ENCODE measurements at regions not wholly inside any gene's neighbourhood (a gene's known extent, or its start where the extent isn't known, plus 50 kb on each side); places are given as distances from the start of the nearest gene placed in this dataset.

- no peak for FAIRE-seq
These were observed 174.6 kb upstream of the KLF6 start for GRCh38 chr10:3959370-3960325.

DNA sequence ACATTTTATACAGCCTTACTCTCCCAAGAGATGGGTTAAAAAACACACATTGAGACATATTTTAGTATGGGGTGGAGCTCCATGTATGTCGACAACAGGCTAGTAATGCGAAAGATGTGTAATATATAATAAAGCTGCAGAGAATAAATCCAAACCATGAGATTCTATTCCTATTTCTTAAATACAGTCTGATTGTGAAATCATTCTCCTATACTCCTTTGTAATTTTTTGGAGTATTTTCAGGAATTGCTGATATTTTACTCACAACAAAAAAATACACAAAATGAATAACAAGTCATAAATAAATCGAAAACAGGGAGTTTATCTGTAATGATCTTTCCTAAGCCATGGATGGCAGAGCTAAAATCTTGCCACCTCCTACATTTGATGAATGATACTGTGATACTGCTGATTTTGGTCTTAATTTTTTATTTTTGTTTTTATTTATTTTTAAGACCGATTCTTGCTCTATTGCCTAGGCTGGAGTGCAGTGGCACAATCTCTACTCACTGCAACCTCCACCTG, 173.5 kb upstream of the KLF6 start:
- no peaks in the 10 kb centered on the region for H3K9me3 ChIP-seq (ENCODE audit: control insufficient read depth, low read depth, low read length)
- no peaks in the 10 kb centered on the region for H4K20me1 ChIP-seq (ENCODE audit: control insufficient read depth, extremely low read depth, insufficient read depth, low read length)
- dilution Hi-C loops (cut with MboI; ENCODE audit: extremely low pct_ligation_motif_present, low sequenced_read_pairs), result no loop called here
- H3K36me3 ChIP-seq (ENCODE audit: control insufficient read depth in 2 of 2, extremely low read depth in 1 of 2, insufficient read depth in 2 of 2, low read length in 2 of 2), result no peaks in the 10 kb centered on the region
- H3K9me1 ChIP-seq (ENCODE audit: control insufficient read depth, extremely low read depth, insufficient read depth, low read length), result no peaks in the 10 kb centered on the region
- H3K9ac ChIP-seq (ENCODE audit: control insufficient read depth, extremely low read depth, insufficient read depth, low read length), result no peak overlapping the region
- no peak overlapping the region for H3K4me3 ChIP-seq (ENCODE audit: control insufficient read depth in 2 of 3, extremely low read depth in 1 of 3, insufficient read depth in 2 of 3, low read depth in 1 of 3, low read length in 3 of 3)
- FAIRE-seq (no peak), DNase-seq (ENCODE audit: low read depth, low spot score) (no peak)
- peaks cover 4% of the 10 kb centered on the region for H3K4me1 ChIP-seq (ENCODE audit: control insufficient read depth, extremely low read depth, insufficient read depth, low read length)
- no peak overlapping the region for H3K27ac ChIP-seq (ENCODE audit: control insufficient read depth, insufficient read depth, low read length)
- no peaks in the 10 kb centered on the region for H3K27me3 ChIP-seq (ENCODE audit: control insufficient read depth, extremely low read depth, insufficient read depth, low read length)
- no peak overlapping the region for H3K4me2 ChIP-seq (ENCODE audit: control insufficient read depth, extremely low read depth, insufficient read depth, low read depth, low read length)
- no peak overlapping the region for H2AFZ ChIP-seq (ENCODE audit: control insufficient read depth, low read length)
- no peaks in the 10 kb centered on the region for H3K79me2 ChIP-seq (ENCODE audit: control insufficient read depth, insufficient read depth, low read length)
- TF ChIP-seq, protein P1, sequence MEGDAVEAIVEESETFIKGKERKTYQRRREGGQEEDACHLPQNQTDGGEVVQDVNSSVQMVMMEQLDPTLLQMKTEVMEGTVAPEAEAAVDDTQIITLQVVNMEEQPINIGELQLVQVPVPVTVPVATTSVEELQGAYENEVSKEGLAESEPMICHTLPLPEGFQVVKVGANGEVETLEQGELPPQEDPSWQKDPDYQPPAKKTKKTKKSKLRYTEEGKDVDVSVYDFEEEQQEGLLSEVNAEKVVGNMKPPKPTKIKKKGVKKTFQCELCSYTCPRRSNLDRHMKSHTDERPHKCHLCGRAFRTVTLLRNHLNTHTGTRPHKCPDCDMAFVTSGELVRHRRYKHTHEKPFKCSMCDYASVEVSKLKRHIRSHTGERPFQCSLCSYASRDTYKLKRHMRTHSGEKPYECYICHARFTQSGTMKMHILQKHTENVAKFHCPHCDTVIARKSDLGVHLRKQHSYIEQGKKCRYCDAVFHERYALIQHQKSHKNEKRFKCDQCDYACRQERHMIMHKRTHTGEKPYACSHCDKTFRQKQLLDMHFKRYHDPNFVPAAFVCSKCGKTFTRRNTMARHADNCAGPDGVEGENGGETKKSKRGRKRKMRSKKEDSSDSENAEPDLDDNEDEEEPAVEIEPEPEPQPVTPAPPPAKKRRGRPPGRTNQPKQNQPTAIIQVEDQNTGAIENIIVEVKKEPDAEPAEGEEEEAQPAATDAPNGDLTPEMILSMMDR (optimal IDR thresholded peaks at IDR 0.05 in 1 of 3, IDR thresholded peaks at IDR 0.05 in 1 of 3, conservative IDR thresholded peaks at IDR 0.05 in 1 of 3; ENCODE audit: extremely low read depth in 1 of 3, insufficient read depth in 2 of 3, low read length in 3 of 3), result no peak
- no peak for TF ChIP-seq EZH2 (IDR thresholded peaks at IDR 0.05; ENCODE audit: low read length)

More at GRCh38 chr10:3959370-3960325, 174.6 kb upstream of the KLF6 start:
- Histone ChIP-seq H3K4me3 (ENCODE audit: control insufficient read depth in 2 of 3, extremely low read depth in 1 of 3, insufficient read depth in 2 of 3, low read depth in 1 of 3, low read length in 3 of 3) (no peak overlapping the region), H3K27me3 (ENCODE audit: control insufficient read depth, extremely low read depth, insufficient read depth, low read length) (no peaks in the 10 kb centered on the region), H3K4me2 (ENCODE audit: control insufficient read depth, extremely low read depth, insufficient read depth, low read depth, low read length) (no peak overlapping the region), H3K9ac (ENCODE audit: control insufficient read depth, extremely low read depth, insufficient read depth, low read length) (no peak overlapping the region), H3K9me3 (ENCODE audit: control insufficient read depth, low read depth, low read length) (no peaks in the 10 kb centered on the region), H2AFZ (ENCODE audit: control insufficient read depth, low read length) (no peak overlapping the region), H3K27ac (ENCODE audit: control insufficient read depth, insufficient read depth, low read length) (no peak overlapping the region), H3K9me1 (ENCODE audit: control insufficient read depth, extremely low read depth, insufficient read depth, low read length) (no peaks in the 10 kb centered on the region), H3K4me1 (ENCODE audit: control insufficient read depth, extremely low read depth, insufficient read depth, low read length) (peaks cover 6% of the 10 kb centered on the region), H3K79me2 (ENCODE audit: control insufficient read depth, insufficient read depth, low read length) (no peaks in the 10 kb centered on the region), H4K20me1 (ENCODE audit: control insufficient read depth, extremely low read depth, insufficient read depth, low read length) (no peaks in the 10 kb centered on the region), H3K36me3 (ENCODE audit: control insufficient read depth in 2 of 2, extremely low read depth in 1 of 2, insufficient read depth in 2 of 2, low read length in 2 of 2) (no peaks in the 10 kb centered on the region)
- TF ChIP-seq, protein P1 (optimal IDR thresholded peaks at IDR 0.05 in 1 of 3, IDR thresholded peaks at IDR 0.05 in 1 of 3, conservative IDR thresholded peaks at IDR 0.05 in 1 of 3; ENCODE audit: extremely low read depth in 1 of 3, insufficient read depth in 2 of 3, low read length in 3 of 3), result no peak
- no peak for TF ChIP-seq EZH2 (IDR thresholded peaks at IDR 0.05; ENCODE audit: low read length)
- dilution Hi-C loops (cut with MboI; ENCODE audit: extremely low pct_ligation_motif_present, low sequenced_read_pairs), result no loop called here
- DNase-seq (ENCODE audit: low read depth, low spot score), result no peak

Measured in keratinocyte (primary cell).